GM19238 (cell line): ENCODE measurements at regions not wholly inside any gene's neighbourhood (a gene's known extent, or its start where the extent isn't known, plus 50 kb on each side); places are given as distances from the start of the nearest gene placed in this dataset.

Experiments
- DNase-seq: peaks from one replicate; pipeline ENCODE4 v3.0.0; 2011; ENCODE audit warnings: low spot score; ENCODE audit not compliant: insufficient read length

DNA sequence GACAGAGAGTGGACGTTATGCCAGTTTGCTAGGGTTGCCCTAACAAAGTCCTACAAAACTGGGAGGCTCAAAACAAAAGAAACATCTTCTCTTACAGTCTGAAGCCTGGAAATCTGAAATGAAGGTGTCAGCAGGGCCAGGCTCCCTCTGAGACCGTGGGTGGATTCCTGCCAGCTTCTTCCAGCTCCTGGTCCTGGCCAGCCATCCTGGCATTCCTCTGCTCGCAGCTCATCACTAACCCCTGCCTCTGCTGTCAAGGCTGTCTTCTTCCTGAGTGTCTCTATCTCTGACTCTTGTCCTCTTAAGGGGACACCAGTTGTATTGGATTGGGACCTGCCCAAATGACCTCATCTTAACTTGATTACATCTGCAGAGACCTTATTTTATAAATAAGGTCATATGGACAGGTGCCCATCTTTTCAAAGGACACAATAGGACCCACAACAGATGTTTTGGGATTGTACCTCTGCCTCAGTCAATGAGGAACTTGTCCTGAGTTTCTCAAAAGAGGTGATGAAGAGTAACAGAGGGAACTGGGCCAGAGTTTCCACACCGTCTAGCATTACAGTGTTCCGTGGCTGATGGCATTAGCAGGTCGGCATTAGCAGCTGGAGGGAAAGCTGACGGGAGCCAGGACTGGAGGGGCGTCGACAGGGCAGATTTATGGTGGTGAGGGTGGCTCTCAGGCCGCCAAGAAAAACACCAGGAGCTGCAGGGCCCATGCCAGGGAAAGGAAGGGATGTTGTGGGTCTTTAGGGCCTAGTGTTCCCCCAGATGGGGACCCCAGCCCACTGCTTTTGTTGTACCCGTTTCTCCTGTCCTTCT lies 157.3 kb downstream of the TBXT start:
- DNase-seq, result no peak

DNA sequence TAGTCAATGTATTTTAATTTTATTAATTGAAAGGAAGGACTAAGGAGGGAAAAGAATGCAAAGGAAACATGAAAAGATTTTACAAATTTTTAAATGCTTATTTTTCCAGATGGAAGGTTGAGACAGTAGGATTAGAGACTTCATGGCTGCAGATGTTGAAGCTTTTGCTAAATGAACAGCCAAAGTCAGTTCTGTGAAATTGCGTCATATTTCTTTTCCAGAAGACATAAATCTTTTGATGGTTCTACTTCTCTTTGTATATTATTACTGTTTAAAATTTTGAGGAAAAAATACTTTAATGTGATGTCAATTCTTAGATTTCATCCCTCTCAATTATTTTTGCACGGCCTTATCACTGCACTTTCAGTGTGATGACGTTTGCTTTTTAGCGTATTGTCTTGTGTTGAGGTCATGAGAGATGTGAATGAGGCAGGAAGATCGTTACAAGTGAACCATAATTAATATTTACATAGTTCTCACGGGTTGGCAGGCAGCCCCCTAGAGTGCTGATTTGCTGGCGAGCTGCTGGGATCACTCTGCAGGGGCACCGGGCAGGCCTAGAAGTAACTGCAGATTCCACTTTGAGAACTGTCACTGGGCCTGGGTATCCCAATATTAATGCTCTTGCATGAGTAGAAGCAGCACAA lies 158.1 kb downstream of the TBXT start:
- DNase-seq, result no peak

DNA sequence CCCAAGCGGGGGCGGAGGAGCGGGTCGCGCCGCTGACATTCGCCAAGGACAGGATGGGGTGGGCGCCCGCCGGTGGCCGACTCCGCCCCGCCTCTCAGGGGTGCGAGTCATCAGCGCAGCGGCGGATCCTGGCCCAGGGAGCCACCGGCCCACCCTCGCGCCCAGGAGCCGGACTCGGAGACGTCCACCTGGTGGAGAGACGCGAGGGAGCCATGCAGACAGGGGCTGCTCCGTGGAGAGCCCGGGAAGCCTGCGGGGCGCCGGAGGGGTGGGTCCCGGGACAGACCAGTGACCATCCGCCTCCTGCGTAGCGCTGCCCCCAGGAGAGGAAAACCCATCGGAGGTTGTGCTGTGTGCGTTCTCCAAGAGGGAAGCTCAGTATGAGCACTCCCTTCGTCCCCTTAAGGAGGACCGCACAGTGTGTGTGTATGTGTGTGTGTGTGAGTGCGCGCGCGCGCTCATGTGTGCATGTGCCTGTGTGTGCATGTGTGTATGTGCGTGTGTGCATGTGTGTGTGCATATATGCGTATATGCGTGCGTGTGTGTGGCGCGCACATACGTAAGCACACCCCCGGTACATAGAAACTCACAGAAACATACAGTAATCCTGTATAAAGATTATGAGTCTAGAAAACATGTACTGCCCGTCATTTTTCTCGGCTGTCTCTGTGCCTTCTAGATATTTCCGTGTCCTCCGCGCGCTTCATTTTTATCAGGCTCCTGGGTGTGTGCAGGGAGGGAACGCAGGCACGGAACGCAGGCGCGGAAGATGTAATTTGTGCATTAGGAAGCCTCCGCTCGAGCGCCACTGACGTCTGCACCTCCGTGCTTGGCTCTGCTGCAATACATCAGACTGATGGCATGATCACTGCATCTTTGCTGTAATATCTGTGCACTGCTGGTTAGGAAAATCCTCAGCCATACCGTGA lies 158.9 kb downstream of the TBXT start:
- DNase-seq, result no peak

DNA sequence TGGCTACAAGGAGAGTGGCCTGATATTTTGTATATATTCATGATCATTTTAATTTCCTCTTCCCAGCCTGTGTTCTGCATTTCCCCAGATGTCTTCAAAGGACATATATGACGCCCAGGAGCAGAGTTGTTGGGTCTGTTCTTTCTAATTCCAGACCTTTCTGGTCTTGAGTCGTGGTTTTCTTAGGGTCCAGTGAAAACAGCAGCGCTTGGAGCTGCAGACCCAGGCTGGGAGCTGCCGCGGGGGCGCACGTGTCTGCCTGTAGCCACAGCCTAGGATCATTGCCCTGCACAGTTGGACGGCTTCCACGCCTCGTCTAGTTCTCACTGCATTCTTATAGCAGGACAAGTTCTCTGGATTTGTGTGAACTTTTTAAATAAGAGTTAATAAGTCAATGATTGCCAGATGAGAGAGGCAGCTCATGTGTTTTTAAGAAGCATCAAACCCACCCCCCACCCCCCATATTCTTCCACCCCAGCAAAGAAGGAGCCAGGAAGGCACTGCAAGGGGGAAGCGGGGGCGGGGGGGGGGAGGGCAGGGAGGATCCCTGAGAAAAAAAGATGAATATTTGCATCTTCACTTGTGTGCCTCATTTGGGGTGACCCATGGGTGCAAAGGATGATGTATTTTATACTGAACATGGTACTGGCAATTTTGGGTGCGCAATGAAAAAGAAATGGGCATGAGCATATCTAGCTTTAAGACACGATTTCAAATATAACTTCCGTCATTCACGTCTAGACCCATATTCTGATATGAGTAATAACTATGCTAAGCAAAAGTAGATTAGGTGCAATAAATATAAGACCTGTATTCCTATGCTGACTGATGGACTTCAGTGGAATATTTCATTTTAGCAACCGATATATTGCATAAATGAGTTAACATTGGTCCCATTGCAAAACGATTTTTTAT lies 160.0 kb downstream of the TBXT start:
- no peak for DNase-seq

DNA sequence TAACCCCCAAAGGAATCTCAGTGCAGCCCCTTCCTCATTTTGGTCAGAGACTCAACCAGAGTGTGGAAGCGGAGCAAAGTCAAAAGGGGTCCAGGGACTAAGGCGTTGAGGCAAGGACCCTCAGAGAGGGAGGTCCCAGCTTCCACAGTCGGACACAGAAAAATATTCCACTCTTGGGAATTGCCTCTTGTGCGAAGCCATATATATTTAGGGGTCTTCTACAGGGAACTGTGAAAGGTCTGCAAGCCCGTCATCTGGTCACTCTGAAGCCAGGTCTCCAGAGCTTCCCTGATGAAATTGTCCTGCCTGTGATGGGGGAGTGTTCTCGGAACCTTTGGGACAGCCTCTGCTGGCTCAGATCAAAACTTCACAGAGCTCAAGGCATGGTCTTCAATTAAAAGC lies 160.8 kb downstream of the TBXT start:
- no peak for DNase-seq

DNA sequence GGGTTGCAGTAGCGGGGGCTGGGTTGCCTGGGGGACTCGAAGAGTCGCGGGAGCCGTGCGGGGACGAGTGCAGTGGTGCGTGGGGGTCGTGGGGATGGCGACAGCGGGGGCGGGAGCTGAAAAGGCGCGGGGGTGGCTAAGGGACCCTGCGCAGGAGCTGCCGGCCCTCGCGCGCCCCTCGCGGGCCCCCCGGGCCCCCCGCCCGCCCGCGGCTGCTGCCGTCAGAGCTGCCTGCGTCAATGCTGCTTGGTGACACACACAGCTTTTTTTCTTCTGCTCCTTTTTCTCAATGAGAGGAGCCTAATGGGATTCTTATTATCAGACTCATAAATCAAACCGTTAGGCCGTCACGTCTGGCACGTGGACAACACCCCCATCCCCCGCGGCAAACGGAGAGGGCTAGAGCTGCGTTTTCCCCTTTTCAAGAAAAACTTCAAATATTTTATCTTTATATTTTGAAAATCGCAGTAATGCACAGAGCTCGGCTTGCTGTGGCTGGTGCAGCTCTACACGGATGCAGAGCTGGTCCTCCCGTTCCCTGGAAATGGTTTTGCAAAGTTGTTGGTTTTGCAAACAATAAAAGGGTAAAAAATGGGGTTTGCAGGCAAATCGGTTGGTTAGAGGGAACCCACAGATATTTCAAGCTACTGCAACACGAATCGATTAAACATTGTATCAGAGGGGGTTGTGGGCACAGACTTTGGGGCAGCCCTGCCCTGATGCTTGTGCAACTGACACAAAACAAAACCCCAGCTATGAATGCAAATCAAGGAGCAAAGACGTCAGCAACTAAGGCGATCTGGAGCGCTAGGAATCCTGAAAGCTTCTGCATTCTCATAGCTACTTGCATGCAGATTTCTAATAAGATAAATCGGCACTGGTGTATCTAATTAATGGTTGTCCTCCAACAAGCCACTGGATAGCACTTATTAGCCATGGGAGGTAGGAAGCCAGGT lies 161.4 kb downstream of the TBXT start:
- DNase-seq, result no peak

DNA sequence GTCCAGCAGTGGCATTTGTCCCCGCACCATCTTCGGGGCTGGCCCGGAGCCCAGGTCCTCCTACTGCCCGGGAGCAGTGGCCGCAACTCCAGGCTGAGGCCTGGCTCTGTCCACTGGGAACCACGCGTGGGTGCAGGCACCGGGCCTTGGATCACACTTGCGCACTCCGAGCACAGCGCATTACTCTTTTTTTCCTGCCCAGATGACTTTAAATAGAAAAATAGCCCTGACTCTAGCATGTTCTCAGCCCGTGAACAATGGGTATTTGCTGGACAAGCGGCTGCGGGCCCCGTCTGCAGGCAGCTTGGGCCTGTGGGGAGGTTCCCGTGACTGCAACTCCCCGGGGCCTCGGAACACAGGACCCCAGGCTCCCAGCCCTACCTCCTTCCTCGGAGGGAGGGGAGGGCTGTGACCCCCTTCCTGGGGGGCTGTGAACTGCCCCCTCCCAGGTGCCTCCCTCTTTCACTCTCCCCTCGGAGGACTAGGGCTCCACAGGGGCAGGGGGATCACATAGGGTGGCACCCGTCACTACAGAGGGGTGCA lies 162.2 kb downstream of the TBXT start:
- no peak for DNase-seq

DNA sequence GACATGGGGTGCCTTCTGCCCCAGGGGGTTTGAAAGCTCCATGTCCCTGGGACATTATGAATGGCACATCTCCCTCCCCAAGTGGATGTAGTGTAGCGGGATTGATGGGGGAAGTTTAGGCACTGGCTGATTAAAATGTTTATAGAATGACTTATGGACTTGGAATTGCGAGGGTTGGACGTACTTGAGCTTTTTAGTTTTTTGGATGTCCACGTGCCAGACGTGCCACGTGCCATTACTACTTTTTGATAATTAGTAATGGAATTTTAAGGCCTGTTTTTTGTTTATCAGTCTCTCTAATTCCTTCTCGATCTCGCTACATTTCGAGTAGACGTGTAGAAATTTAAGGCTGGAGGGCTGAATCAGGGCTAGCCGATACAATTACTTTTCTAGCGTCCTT lies 162.8 kb downstream of the TBXT start:
- no peak for DNase-seq

DNA sequence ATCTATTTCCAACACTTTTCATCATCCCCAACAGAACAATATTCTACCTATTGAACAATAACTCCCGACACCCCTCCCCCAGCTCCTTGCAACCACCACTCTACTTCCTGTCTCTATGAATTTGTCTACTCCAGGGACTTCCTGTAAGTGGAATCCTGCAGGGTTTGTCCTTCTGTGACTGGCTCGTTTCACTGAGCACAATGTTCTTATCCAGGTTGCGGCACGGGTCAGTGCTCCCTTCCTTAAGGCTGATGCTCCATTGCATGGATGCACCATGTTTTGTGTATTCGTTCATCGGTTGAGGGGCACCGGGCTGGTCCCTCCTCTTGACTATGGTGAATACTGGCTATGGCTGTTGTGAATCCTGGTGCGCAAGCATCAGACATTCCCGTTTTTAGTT lies 163.2 kb downstream of the TBXT start:
- DNase-seq, result no peak

DNA sequence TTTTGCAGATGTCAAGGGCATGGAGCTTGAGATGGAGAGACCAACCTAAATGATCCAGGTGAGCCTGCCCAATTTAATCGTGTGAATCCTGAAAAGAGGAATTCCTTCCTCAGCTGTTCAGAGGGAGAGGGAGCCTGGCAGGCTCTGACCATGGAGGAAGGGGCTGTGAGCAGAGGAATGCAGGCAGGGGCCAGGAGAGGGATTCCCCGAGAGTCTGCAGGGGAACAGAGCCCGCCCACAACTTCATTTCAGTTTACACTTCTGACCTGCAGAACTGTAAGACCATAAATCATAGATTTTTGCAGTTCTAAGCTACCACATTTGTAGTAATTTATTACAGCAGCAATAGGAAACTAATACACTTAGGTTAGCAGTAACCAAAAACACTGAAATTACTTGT lies 164.1 kb downstream of the TBXT start:
- DNase-seq, result no peak

DNA sequence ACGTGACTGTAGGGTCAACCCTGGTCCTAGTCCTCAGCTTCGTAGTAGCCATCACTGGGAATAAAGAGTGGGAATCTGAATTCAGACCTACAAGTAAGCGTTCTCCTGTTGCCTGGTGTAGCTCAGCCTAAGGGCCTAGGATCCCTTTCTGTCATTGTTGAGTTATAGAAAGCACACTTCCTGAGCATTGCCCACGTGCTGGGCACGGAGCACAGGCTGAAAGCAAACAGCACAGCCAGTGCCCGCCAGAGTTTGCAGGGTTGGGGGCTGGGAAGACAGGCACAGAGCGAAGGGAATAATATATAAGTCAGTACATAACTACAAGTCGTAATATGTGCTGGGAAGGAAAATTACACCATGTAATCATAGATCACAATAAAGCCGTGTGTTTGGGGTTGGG lies 166.3 kb downstream of the TBXT start:
- DNase-seq, result no peak

DNA sequence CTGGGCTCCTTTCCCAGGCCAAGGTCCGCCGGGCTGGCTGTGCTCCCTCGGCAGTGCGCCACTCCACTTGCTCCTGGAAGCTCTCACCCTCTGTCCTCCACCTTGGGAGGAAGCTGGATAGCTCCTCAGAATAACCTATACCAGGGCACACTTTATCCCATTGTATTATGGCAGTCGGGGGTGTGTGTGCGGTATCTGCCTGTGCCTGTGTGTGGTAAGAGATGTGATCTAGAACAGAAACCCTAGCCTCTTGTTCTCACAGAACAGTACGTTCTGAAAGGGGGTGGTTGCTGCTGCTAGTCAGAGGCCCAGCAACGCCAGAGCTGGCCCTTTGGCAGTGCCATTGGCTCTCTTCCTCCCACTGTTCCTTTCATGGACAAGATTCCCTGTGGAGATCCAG lies 168.4 kb downstream of the TBXT start:
- DNase-seq, result no peak

DNA sequence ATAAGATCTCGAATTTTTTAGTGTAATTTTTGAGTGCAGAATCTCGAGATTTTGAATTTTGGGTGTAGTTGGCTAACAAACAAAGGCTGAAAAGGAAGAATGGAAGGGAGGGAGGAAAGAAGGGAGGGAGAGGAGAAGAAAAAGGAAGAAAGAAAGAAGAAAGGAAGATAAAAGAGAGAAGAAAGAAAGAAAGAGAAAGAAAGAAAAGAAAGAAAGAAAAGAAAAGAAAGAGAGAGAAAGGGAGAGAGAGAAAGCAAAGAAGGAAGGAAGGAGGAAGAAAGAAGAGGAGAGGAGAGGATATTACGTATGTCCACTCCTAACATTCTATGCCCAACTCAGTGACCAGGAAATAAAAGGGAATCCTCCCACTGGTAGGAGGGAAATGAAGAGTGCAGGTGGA lies 169.6 kb downstream of the TBXT start:
- DNase-seq, result no peak

DNA sequence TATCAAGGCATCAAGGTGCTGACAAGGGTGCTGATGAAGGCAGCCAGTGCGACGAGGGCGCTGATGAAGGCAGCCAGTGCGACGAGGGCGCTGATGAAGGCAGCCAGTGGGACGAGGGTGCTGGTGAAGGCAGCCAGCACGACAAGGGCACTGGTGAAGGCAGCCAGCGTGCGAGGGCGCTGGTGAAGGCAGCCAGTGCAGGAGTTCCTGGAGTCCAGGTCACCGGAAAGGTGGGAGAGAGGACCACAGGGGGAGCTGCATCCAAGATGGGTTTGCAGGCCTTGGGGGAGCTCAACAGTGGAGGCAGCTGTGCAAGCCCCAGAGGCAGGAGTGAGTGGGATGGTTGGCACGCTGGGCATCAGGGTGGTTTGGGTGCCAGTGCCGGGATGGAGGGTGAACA lies 176.3 kb downstream of the TBXT start:
- no peak for DNase-seq

DNA sequence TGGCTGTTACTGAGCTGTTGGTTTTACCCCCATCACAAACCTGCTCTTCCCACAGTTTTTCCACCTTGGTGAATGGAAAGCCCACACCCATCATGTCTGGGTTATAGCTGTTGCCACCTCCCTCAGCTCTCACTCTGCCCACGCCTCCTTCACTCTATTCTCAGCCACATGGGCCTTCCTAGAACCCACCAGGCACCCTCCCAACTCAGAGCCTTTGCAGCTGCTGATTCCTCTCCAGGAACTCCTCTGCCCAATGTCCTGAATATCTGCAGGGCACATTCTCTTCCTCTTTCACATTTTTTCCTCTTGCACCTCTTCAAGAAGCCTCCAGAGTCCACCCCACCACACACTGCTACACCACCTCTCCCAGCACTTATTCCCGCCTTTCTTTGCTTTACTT lies 177.4 kb downstream of the TBXT start:
- no peak for DNase-seq

DNA sequence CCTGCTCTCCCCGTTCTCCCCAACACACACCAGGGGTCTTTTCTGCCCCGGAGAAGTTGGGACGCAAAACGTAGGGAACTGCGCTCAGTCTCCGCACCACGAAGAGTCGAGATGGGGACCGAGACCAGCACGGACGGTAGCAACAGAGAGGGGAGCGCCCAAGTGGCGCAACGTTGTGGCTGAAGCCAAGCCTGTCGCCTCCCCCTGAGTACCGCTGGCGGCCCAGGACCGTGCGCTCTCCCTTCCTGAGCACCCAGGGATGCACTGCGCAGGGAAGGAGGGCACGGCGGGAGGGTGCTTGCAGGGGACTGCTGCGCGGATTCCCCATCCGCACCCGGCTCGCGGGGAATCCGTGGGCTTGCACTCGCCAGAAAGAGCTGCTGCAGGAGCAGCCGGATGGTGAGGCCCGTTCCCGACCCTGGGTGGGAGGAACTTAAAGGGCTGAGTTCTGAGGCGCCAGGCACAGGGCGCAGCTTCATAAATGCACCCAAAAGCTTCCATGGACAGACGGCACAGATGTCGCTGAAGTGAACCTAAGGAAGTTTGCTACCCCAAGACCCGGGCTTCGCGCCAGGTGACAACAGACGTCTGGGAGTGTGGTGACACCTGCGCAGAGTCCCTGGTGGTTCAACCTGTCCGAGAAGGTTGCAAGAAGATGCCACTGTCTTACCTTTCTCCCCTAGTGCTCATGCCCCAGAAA lies 178.7 kb downstream of the TBXT start:
- no peak for DNase-seq

DNA sequence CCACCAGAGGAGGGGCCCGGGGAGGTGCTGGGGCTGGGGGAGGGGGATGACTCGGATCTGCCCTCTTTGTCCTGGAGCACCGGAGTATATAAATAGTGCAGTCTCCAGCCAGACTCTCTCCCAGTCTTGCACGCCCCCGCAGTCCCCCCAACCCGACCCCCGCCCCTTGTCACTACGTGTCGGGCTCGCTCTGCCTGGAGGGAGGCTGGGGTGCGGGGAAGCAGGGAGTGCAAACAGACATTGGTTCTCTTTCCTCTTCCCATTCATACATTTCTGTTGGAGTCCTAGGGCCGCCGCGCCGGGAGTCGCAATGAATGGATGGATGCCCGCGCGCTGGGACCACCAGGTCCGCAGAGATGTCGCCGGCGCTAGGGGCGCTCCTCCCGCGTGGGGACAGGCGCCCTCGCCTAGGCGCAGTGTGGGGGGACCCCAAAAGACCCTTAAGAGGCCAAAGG lies 179.3 kb downstream of the TBXT start:
- no peak for DNase-seq

DNA sequence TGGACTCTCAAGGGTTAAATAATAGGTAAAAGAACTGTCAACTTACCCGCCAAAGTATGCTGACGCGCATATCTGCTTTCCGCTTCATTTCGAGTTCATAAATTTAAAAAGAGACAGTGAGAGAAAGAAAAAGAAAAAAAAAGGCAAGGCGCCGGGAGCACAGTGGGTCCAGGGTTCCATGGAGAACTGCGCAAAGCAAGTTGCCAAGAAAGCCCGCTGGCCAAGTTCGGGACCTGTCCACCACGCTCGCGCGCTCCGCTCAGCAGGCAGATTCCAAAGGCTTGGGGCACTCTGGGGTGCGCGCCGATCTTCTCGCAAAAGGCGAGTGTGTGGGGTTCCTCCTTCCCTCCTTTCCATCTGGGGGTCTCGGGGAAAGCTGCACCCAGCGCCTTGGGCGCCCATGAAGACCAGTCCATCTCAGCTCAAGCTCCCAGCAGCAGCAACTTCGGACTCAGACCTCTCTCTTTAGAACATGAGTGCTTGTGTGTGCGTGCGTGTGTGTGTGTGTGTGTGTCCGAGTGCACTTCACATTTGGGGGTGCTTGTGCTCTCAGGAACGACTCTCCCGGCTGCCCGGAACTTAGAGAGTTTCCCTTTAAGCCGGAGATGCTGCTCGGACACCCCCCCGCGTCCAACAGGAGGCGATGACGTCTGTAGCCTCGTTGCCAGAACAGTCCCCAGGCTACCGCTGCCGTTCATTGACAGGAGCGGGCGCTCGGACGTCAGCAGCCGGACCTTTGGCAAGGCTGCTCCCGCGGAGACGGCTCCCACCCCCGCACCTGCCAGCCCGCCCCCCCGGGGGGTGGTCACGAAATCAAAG lies 180.0 kb downstream of the TBXT start:
- no peak for DNase-seq
